A673 (cell line): ENCODE measurements at regions not wholly inside any gene's neighbourhood (a gene's known extent, or its start where the extent isn't known, plus 50 kb on each side); places are given as distances from the start of the nearest gene placed in this dataset.

Experiments used
- EZH2 ChIP-seq: fragments of 200-600 bp; sonication (generic); IDR thresholded peaks from 2 replicates; pipeline ENCODE4 v1.6.1; 2017; ENCODE audit warnings: borderline replicate concordance, low read depth, mild to moderate bottlenecking, mixed read lengths, antibody characterized with exemption, low read length; ENCODE audit not compliant: poor library complexity, severe bottlenecking
- TF ChIP-seq, protein P1 (sequence below): fragments of 300-800, 200-600 bp; sonication (generic); conservative IDR thresholded peaks from 2 replicates; pipeline ENCODE4 v1.5.1; 2017; ENCODE audit warnings: low read depth, mild to moderate bottlenecking, antibody characterized with exemption, low read length, moderate library complexity, mixed read lengths

DNA sequence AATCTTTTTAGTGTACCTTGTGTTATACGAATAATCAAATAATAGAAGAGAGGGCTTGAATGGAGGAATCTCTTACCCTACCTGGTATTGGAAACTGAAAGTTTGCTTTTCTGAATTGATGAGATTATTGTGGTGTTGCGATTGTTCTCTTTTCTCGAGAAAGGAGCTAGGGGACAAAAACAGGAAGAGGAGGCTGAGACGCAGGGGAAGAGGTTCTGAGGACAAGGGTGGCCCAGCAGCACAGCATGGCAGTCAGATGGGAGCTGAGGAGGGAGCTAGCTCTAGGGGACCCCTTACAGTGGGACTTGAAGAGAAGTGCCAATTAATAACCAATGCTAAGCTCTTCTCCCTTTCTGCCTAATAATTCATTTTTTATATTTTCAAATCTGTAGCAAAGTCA is 183.3 kb upstream of the DMAC1 start:
- TF ChIP-seq, protein P1, sequence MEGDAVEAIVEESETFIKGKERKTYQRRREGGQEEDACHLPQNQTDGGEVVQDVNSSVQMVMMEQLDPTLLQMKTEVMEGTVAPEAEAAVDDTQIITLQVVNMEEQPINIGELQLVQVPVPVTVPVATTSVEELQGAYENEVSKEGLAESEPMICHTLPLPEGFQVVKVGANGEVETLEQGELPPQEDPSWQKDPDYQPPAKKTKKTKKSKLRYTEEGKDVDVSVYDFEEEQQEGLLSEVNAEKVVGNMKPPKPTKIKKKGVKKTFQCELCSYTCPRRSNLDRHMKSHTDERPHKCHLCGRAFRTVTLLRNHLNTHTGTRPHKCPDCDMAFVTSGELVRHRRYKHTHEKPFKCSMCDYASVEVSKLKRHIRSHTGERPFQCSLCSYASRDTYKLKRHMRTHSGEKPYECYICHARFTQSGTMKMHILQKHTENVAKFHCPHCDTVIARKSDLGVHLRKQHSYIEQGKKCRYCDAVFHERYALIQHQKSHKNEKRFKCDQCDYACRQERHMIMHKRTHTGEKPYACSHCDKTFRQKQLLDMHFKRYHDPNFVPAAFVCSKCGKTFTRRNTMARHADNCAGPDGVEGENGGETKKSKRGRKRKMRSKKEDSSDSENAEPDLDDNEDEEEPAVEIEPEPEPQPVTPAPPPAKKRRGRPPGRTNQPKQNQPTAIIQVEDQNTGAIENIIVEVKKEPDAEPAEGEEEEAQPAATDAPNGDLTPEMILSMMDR: no peak
- no peak for TF ChIP-seq EZH2
